ENCODE measurements at regions not wholly inside any gene's neighbourhood (a gene's known extent, or its start where the extent isn't known, plus 50 kb on each side); places are given as distances from the start of the nearest gene placed in this dataset.

- WGBS, 2 donors = 78 to 80% methylated on average over 3 of the region's 3 CpGs
- ATAC-seq (no peak), DNase-seq (no peak)
- intact Hi-C loops (cut with DNase I) = no loop called here
- Histone ChIP-seq H3K27ac (no peak overlapping the region), H3K36me3 (replicated peaks in 1 of 2; ENCODE audit: insufficient read depth in 1 of 2, low read depth in 2 of 2) (no peaks in the 10 kb centered on the region), H3K4me1 (no peaks in the 10 kb centered on the region), H3K9me3 (no peaks in the 10 kb centered on the region), H3K27me3 (no peaks in the 10 kb centered on the region), H3K4me3 (no peak overlapping the region)
- TF ChIP-seq POLR2A (IDR thresholded peaks at IDR 0.05) (no peak), CTCF (IDR thresholded peaks at IDR 0.05) (no peak)
These were observed 358.7 kb upstream of the JARID2 start for GRCh38 chr6:14887181-14887580.

GRCh38 chr6:14887986-14888574, 357.8 kb upstream of the JARID2 start:
- no peaks in the 10 kb centered on the region for H3K36me3 ChIP-seq (replicated peaks in 1 of 2; ENCODE audit: insufficient read depth in 1 of 2, low read depth in 2 of 2)
- no peak for DNase-seq
- H3K27ac ChIP-seq = no peak overlapping the region
- H3K9me3 ChIP-seq = no peaks in the 10 kb centered on the region
- no peak for TF ChIP-seq POLR2A (IDR thresholded peaks at IDR 0.05)
- no peak for TF ChIP-seq CTCF (IDR thresholded peaks at IDR 0.05)
- no peak overlapping the region for H3K4me3 ChIP-seq
- no peak for ATAC-seq
- no peaks in the 10 kb centered on the region for H3K4me1 ChIP-seq
- intact Hi-C loops (cut with DNase I) = no loop called here
- no peaks in the 10 kb centered on the region for H3K27me3 ChIP-seq
- 94 to 97% methylated on average over 5 of the region's 5 CpGs for WGBS, 2 donors

GRCh38 chr6:14888575-14889000, 357.3 kb upstream of the JARID2 start:
- Histone ChIP-seq H3K36me3 (replicated peaks in 1 of 2; ENCODE audit: insufficient read depth in 1 of 2, low read depth in 2 of 2) (no peaks in the 10 kb centered on the region), H3K4me3 (no peak overlapping the region), H3K9me3 (no peaks in the 10 kb centered on the region), H3K4me1 (no peaks in the 10 kb centered on the region), H3K27ac (no peak overlapping the region), H3K27me3 (no peaks in the 10 kb centered on the region)
- ATAC-seq (no peak), DNase-seq (no peak)
- WGBS, 2 donors = 89 to 91% methylated on average over 4 of the region's 4 CpGs
- TF ChIP-seq POLR2A (IDR thresholded peaks at IDR 0.05) = no peak
- TF ChIP-seq CTCF (IDR thresholded peaks at IDR 0.05) = no peak
- intact Hi-C loops (cut with DNase I) = no loop called here

GRCh38 chr6:14889188-14889587, 356.7 kb upstream of the JARID2 start:
- Histone ChIP-seq H3K4me1 (no peaks in the 10 kb centered on the region), H3K27me3 (no peaks in the 10 kb centered on the region), H3K27ac (peak overlapping the region in 1 of 4 donors; percentile 34), H3K4me3 (no peak overlapping the region), H3K36me3 (replicated peaks in 1 of 2; ENCODE audit: insufficient read depth in 1 of 2, low read depth in 2 of 2) (no peaks in the 10 kb centered on the region), H3K9me3 (no peaks in the 10 kb centered on the region)
- DNase-seq (no peak), ATAC-seq (peak; percentile 55)
- intact Hi-C loops (cut with DNase I) = no loop called here
- TF ChIP-seq POLR2A (IDR thresholded peaks at IDR 0.05) (no peak), CTCF (IDR thresholded peaks at IDR 0.05) (no peak)
- 45 to 54% methylated on average over 2 of the region's 2 CpGs for WGBS, 2 donors

Measured in body of pancreas (tissue), 4 donors.